ENCODE measurements at regions not wholly inside any gene's neighbourhood (a gene's known extent, or its start where the extent isn't known, plus 50 kb on each side); places are given as distances from the start of the nearest gene placed in this dataset.
"Not testable (repeated sequence)": the region's sequence is repeated elsewhere in the genome, so short reads cannot be mapped to it uniquely, and the experiment has no call there.

DNA sequence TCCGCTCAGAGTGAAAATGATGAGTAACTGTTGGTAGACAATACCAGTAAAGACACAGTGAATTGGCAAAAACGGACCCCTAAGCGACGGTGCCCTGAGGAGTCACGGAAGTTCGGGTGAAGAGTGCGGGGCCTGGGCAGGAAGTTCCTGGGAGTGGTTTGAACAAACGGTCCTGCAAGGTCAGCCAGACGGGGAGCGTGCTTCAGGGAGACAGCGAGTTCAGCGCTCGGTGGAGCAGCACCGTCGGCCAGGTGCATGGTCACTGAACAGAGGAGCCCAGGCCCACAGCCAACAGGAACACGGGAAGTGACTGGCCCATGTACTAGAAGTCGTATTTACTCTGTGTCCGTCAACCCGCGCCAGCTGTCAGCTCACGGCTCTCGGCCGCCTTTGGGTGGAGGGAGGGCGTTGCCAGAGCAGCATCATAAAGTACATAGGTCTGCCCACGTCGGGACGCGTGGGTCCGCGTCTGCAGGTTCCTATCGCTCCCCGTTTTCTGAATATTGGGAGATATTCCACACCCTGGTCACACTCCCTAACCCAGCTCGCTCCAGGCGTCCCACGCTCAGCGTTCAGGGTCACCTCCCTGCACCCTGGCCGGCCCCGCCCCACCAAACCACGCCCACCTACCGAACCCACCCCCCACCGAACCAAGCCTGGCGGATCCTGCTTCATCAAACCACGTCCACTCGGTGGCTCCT, 75.6 kb upstream of the UXS1 start:
- Histone ChIP-seq H3K4me3 (peak overlapping the region; percentile 38 to 64 (median 45)), H3K9me3 (no peaks in the 10 kb centered on the region), H3K27me3 (no peaks in the 10 kb centered on the region), H3K27ac (no peak overlapping the region), H3K4me1 (no peaks in the 10 kb centered on the region), H3K36me3 (no peaks in the 10 kb centered on the region)
- intact Hi-C loops (cut with DNase I; ENCODE audit: low total_unique reads), result no loop called here
- TF ChIP-seq POLR2AphosphoS5 (IDR thresholded peaks at IDR 0.05), result no peak
- TF ChIP-seq, protein P1, sequence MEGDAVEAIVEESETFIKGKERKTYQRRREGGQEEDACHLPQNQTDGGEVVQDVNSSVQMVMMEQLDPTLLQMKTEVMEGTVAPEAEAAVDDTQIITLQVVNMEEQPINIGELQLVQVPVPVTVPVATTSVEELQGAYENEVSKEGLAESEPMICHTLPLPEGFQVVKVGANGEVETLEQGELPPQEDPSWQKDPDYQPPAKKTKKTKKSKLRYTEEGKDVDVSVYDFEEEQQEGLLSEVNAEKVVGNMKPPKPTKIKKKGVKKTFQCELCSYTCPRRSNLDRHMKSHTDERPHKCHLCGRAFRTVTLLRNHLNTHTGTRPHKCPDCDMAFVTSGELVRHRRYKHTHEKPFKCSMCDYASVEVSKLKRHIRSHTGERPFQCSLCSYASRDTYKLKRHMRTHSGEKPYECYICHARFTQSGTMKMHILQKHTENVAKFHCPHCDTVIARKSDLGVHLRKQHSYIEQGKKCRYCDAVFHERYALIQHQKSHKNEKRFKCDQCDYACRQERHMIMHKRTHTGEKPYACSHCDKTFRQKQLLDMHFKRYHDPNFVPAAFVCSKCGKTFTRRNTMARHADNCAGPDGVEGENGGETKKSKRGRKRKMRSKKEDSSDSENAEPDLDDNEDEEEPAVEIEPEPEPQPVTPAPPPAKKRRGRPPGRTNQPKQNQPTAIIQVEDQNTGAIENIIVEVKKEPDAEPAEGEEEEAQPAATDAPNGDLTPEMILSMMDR (IDR thresholded peaks at IDR 0.05), result no peak
- TF ChIP-seq POLR2A (IDR thresholded peaks at IDR 0.05), result no peak
- DNase-seq (ENCODE audit: low spot score in 2 of 2), result peak in 1 of 2 donors; percentile 38

DNA sequence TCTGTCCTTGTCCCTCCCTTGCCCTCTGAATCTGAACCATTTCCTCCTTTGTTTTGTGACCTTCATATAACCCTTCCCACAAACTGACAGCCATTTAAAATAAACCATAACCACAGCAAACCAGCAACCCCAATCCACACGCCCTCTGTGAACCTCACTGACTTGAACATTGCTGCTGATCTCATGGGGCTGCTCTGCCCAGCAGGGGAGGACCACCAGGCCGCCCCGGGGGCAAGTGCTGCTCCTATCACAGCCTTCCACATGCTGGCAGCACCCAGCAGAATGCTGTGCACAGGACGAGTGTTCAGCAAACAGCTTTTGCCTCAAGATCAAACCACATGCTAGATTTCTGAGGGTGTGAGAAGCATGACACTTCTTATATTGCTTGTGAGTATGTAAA, 73.9 kb upstream of the UXS1 start:
- Histone ChIP-seq H3K9me3 (no peaks in the 10 kb centered on the region), H3K4me1 (no peaks in the 10 kb centered on the region), H3K27me3 (no peaks in the 10 kb centered on the region), H3K36me3 (no peaks in the 10 kb centered on the region), H3K4me3 (no peak overlapping the region), H3K27ac (no peak overlapping the region)
- intact Hi-C loops (cut with DNase I; ENCODE audit: low total_unique reads), result no loop called here
- DNase-seq (ENCODE audit: low spot score in 2 of 2), result no peak
- no peak for TF ChIP-seq POLR2A (IDR thresholded peaks at IDR 0.05)
- TF ChIP-seq POLR2AphosphoS5 (IDR thresholded peaks at IDR 0.05), result no peak
- TF ChIP-seq, protein P1 (IDR thresholded peaks at IDR 0.05), result no peak

DNA sequence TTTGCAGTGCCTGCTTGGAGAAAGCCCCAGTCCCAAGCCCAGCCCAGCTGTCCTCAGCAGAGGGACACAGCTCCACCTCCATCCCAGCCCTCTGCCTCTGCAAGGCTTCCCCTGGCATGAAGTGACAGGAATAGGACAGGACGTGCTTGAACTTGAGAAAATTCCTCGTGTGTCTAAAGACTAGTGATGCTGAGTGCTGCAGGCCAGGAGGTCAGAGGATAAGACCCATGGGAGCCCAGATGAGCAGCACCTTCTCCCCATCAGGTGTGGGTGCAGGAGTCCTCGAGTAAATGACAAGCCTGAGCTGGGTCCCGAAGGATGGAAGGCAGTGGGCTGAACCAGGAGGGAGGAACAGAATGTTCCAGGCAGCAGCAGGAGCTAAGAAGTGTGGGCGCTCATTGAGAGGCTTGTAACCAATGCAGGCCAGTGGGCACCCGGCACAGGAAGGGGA, 67.8 kb upstream of the UXS1 start:
- Histone ChIP-seq H3K27me3 (no peaks in the 10 kb centered on the region), H3K36me3 (no peaks in the 10 kb centered on the region), H3K4me1 (no peaks in the 10 kb centered on the region), H3K27ac (peak overlapping the region in 1 of 2 donors; percentile 38), H3K9me3 (no peaks in the 10 kb centered on the region), H3K4me3 (no peak overlapping the region)
- TF ChIP-seq POLR2AphosphoS5 (IDR thresholded peaks at IDR 0.05) (no peak), POLR2A (IDR thresholded peaks at IDR 0.05) (no peak)
- TF ChIP-seq, protein P1 (IDR thresholded peaks at IDR 0.05), result no peak
- intact Hi-C loops (cut with DNase I; ENCODE audit: low total_unique reads), result no loop called here
- DNase-seq (ENCODE audit: low spot score in 2 of 2), result peak in 1 of 2 donors; percentile 34

DNA sequence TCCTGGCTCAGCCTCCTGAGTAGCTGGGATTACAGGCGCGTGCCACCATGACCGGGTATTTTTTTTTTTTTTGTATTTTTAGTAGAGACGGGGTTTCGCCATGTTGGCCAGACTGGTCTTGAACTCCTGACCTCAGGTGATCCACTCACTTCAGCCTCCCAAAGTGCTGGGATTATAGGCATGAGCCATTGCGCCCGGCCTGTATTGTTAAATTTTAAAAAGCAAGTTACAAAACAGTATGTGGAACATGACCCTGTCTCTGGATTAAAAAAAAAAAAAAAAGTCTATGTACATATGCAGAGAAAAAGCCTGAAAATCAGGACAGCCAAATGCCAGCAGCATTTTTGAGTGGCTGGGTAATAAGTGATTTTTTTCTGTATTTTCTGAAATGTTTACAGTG, 64.8 kb upstream of the UXS1 start:
- intact Hi-C loops (cut with DNase I; ENCODE audit: low total_unique reads); DNase-seq (ENCODE audit: low spot score in 2 of 2); H3K36me3 ChIP-seq; H3K27me3 ChIP-seq; H3K9me3 ChIP-seq; H3K27ac ChIP-seq; H3K4me1 ChIP-seq; H3K4me3 ChIP-seq: not testable (repeated sequence)

DNA sequence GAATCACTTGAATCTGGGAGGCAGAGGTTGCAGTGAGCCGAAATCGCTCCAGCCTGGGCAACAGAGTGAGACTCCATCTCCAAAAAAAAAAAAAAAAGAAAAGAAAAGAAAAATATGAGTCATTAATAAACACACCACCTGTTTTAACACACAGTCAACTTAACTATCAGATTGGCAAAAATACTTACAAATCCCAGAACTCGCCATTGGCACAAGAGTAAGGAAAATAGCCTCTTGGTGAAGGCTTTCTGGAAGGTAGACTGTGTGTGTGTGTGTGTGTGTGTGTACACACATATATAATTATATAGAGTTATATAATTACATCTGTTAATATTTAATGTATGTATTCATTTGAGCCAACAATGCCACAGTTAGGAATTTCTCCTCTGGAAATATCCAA, 63.7 kb upstream of the UXS1 start:
- Histone ChIP-seq H3K9me3 (no peaks in the 10 kb centered on the region), H3K4me3 (no peak overlapping the region), H3K36me3 (no peaks in the 10 kb centered on the region), H3K27me3 (no peaks in the 10 kb centered on the region), H3K4me1 (no peaks in the 10 kb centered on the region), H3K27ac (no peak overlapping the region)
- TF ChIP-seq, protein P1 (IDR thresholded peaks at IDR 0.05), result no peak
- TF ChIP-seq POLR2AphosphoS5 (IDR thresholded peaks at IDR 0.05), result no peak
- no peak for TF ChIP-seq POLR2A (IDR thresholded peaks at IDR 0.05)
- intact Hi-C loops (cut with DNase I; ENCODE audit: low total_unique reads), result no loop called here
- DNase-seq (ENCODE audit: low spot score in 2 of 2), result no peak
